ENCODE measurements at regions not wholly inside any gene's neighbourhood (a gene's known extent, or its start where the extent isn't known, plus 50 kb on each side); places are given as distances from the start of the nearest gene placed in this dataset.

DNA sequence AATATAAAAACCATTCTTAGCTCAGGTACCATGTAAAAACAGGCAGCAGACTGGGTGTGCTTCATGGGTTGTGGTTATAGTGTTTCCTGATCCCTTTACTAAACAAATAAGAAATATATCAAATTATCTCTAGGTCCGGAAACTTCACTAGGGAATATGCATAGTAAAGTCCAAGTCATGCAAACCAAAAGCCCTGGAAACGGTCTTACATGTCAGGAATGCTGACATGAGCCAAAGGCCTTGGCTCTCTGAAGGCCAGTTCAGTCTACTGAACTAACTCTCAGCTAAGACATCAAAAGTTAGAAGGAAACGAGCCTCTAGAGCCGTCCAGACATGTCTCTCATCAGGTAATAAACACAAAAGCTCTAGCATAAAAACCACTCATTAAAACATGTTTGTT lies 778.9 kb upstream of the ZNF608 start:
- in situ Hi-C loops (cut with HindIII; ENCODE audit: low pct_unique_long_range_greater_than_20kb, low sequenced_read_pairs) = no loop called here
- no peak for DNase-seq (ENCODE audit: low read depth, low spot score)

DNA sequence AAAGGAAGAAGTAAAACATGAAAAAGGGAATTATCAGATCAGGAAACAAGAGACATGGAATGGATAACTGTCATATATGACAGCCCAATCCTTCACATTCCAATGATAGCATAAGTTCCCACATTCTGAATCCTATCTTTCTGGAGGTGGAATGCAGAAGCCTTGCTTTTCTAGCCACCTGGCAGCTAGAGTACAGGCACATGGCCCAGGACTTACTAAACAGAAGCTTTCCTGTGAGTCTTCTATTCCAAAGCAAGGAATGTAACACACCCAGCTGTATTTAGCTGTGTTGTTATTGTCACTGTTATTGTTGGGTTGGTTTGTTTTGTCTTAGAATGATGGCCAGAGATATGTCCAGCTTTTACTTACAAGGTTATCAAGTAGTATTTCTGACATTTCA lies 780.5 kb upstream of the ZNF608 start:
- DNase-seq (ENCODE audit: low read depth, low spot score) = no peak
- in situ Hi-C loops (cut with HindIII; ENCODE audit: low pct_unique_long_range_greater_than_20kb, low sequenced_read_pairs) = no loop called here

GRCh38 chr5:125528881-125529280 lies 782.4 kb upstream of the ZNF608 start:
- in situ Hi-C loops (cut with HindIII; ENCODE audit: low pct_unique_long_range_greater_than_20kb, low sequenced_read_pairs) = no loop called here
- DNase-seq (ENCODE audit: low read depth, low spot score) = no peak

- in situ Hi-C loops (cut with HindIII; ENCODE audit: low pct_unique_long_range_greater_than_20kb, low sequenced_read_pairs) = no loop called here
- DNase-seq (ENCODE audit: low read depth, low spot score) = no peak
Observed at GRCh38 chr5:125530833-125531615, 784.6 kb upstream of the ZNF608 start.

- DNase-seq (ENCODE audit: low read depth, low spot score) = no peak
- in situ Hi-C loops (cut with HindIII; ENCODE audit: low pct_unique_long_range_greater_than_20kb, low sequenced_read_pairs) = no loop called here
Observed at GRCh38 chr5:125536095-125536494, 789.7 kb upstream of the ZNF608 start.

DNA sequence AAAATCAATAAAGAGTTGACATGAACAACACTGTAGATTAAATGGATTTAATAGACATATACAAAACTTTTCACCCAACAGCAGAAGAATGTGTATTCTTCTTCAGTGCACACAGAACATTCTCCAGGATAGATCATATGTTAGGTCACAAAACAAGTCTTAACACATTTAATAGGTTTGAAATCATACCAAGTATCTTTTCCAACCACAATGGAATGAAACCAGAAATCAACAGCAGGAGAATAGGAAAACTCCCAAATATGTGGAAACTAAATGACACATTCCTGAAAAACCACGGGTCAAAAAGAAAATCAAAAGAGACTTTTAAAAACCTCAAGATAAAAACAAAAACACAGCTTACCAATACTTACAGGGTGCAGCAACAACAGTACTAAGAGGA lies 790.1 kb upstream of the ZNF608 start:
- in situ Hi-C loops (cut with HindIII; ENCODE audit: low pct_unique_long_range_greater_than_20kb, low sequenced_read_pairs) = no loop called here
- no peak for DNase-seq (ENCODE audit: low read depth, low spot score)

GRCh38 chr5:125537661-125538060 lies 791.2 kb upstream of the ZNF608 start:
- in situ Hi-C loops (cut with HindIII; ENCODE audit: low pct_unique_long_range_greater_than_20kb, low sequenced_read_pairs) = no loop called here
- DNase-seq (ENCODE audit: low read depth, low spot score) = no peak

- DNase-seq (ENCODE audit: low read depth, low spot score) = no peak
- in situ Hi-C loops (cut with HindIII; ENCODE audit: low pct_unique_long_range_greater_than_20kb, low sequenced_read_pairs) = no loop called here
Observed at GRCh38 chr5:125538469-125538868, 792.0 kb upstream of the ZNF608 start.

GRCh38 chr5:125541085-125541484 lies 794.6 kb upstream of the ZNF608 start:
- in situ Hi-C loops (cut with HindIII; ENCODE audit: low pct_unique_long_range_greater_than_20kb, low sequenced_read_pairs) = no loop called here
- DNase-seq (ENCODE audit: low read depth, low spot score) = no peak

DNA sequence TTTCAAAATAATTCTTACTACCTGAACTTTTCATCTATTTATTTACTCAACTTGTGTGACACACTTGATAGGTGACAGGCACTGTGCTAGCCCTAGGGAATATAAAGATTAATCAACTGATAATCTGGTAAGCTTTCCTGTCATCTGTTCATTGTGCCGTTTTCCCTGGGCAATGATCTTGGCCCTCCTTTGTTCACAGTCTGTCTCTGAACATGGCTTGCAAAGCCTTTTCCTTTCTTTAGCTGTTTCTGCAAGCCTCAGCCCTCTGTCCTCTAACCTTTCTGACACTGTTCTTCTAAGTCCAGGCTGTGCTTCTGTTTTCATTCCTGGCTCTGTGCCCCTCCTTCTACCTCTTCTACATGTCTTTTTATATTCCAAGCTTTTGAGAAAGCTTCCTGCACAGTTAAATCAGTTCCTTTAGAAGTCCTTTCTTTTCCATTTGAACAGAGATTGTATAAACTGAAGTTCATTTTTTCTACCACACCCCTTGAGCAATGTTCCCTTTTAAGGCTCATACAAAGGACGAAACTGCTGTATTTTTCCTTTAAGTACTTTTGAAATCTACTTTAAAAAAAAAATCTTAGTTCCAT lies 803.0 kb upstream of the ZNF608 start:
- in situ Hi-C loops (cut with HindIII; ENCODE audit: low pct_unique_long_range_greater_than_20kb, low sequenced_read_pairs) = no loop called here
- no peak for DNase-seq (ENCODE audit: low read depth, low spot score)

- in situ Hi-C loops (cut with HindIII; ENCODE audit: low pct_unique_long_range_greater_than_20kb, low sequenced_read_pairs) = no loop called here
- DNase-seq (ENCODE audit: low read depth, low spot score) = no peak
Observed at GRCh38 chr5:125550274-125550673, 803.8 kb upstream of the ZNF608 start.

GRCh38 chr5:125551246-125551645 lies 804.8 kb upstream of the ZNF608 start:
- in situ Hi-C loops (cut with HindIII; ENCODE audit: low pct_unique_long_range_greater_than_20kb, low sequenced_read_pairs) = no loop called here
- no peak for DNase-seq (ENCODE audit: low read depth, low spot score)

GRCh38 chr5:125551797-125552196 lies 805.4 kb upstream of the ZNF608 start:
- in situ Hi-C loops (cut with HindIII; ENCODE audit: low pct_unique_long_range_greater_than_20kb, low sequenced_read_pairs) = no loop called here
- DNase-seq (ENCODE audit: low read depth, low spot score) = no peak

DNA sequence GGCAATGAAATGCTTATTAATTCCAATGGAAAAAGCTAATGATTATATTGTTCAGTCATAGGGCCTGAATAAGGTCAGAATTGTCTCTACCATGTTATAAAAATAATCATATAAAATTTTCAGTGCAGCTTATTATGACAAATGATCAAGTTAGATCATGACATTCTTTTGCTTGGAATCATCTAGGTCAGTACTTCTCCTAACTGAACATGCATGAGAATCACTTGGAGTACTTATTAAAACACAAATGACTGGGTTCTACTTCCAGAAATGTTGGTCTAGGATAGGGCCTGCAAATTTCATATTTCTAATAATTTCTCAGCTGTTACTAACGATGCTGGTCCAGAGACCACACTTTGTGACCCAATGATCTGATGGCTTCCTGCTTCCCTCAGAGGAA lies 806.0 kb upstream of the ZNF608 start:
- in situ Hi-C loops (cut with HindIII; ENCODE audit: low pct_unique_long_range_greater_than_20kb, low sequenced_read_pairs) = no loop called here
- no peak for DNase-seq (ENCODE audit: low read depth, low spot score)

GRCh38 chr5:125554355-125554754 lies 807.9 kb upstream of the ZNF608 start:
- no peak for DNase-seq (ENCODE audit: low read depth, low spot score)
- in situ Hi-C loops (cut with HindIII; ENCODE audit: low pct_unique_long_range_greater_than_20kb, low sequenced_read_pairs) = no loop called here

- in situ Hi-C loops (cut with HindIII; ENCODE audit: low pct_unique_long_range_greater_than_20kb, low sequenced_read_pairs) = no loop called here
- no peak for DNase-seq (ENCODE audit: low read depth, low spot score)
Observed at GRCh38 chr5:125555591-125555990, 809.2 kb upstream of the ZNF608 start.

DNA sequence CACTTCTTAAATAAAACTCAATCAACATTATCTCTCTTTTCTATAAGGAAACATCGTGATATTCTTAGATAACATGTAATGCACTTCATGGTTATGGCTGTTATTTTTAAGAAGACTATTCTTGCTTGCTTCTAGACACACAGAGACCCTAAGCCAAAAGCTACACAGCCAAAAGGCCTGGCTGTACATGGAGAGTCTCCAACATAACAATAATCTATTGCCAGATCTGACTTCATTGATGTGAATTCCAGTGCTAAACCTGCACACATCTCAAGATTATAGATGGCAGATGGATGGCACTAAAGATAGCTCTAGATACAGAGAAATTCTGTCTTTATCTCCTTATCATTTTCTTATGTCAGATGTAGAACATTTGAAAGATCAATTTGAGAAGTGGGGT lies 811.6 kb upstream of the ZNF608 start:
- no peak for DNase-seq (ENCODE audit: low read depth, low spot score)
- in situ Hi-C loops (cut with HindIII; ENCODE audit: low pct_unique_long_range_greater_than_20kb, low sequenced_read_pairs) = no loop called here

DNA sequence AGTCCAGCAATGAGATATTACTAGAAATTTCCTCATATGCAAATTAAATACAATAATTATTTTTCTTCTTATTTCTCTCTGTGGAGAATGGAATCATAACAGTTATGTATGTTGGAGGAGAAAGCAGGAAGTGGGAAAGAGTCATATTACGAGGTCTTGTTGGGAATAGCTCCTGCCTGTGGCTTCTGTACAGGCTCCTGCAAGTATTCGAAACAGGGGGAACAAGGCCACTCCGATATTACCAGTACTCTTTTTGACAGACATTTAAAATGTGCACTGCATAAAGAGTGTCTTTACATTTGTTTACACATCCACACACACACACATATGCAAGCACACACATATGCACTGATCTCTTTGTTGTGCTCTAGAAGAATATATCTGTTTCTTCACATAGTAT lies 812.0 kb upstream of the ZNF608 start:
- no peak for DNase-seq (ENCODE audit: low read depth, low spot score)
- in situ Hi-C loops (cut with HindIII; ENCODE audit: low pct_unique_long_range_greater_than_20kb, low sequenced_read_pairs) = no loop called here

GRCh38 chr5:125559296-125559695 lies 812.9 kb upstream of the ZNF608 start:
- in situ Hi-C loops (cut with HindIII; ENCODE audit: low pct_unique_long_range_greater_than_20kb, low sequenced_read_pairs) = no loop called here
- DNase-seq (ENCODE audit: low read depth, low spot score) = peak; percentile 9
